HepG2 (cell line): ENCODE measurements at regions not wholly inside any gene's neighbourhood (a gene's known extent, or its start where the extent isn't known, plus 50 kb on each side); places are given as distances from the start of the nearest gene placed in this dataset.

Experiments
- ATAC-seq: fragments of 200-7000 bp; cut with Tn5 transposase; 3 replicates; pipeline ENCODE4 v1.9.1; 2020; ENCODE audit warnings: mild to moderate bottlenecking, moderate library complexity
- BruUV-seq: library from RNA; stranded (reverse); fragments of 400-500 nt; replicated peaks from 2 replicates; lab custom pipeline; 2021; lab: Mats Ljungman, UMichigan
- CTCF ChIA-PET: fragments of 300-600 bp; formaldehyde crosslinking; extraction: SDS; loops from one replicate; lab custom pipeline; 2021; ENCODE audit warnings: low total read pairs, inconsistent platforms, low intra/inter-chr PET ratio; lab: Yijun Ruan, JAX
- POLR2A ChIA-PET: fragments of 350-600 bp; sonication (Branson Sonifier 250); formaldehyde crosslinking; loops from one replicate; lab custom pipeline; 2020; ENCODE audit warnings: antibody characterized with exemption, inconsistent platforms; lab: Yijun Ruan, JAX
- DNase-seq: peaks from one replicate; pipeline ENCODE4 v3.0.0-alpha.2; 2015; ENCODE audit warnings: low spot score
- FAIRE-seq: peaks from 3 replicates; lab custom pipeline; 2011; peaks lifted over from hg19 to GRCh38; lab: Jason Lieb, UNC
- H2AFZ ChIP-seq: one replicate; pipeline ENCODE4 v1.6.1; 2011; ENCODE audit warnings: low read length, inconsistent platforms
- H3K27ac ChIP-seq: fragments of 300-600 bp; 3 replicates; pipeline ENCODE4 v1.8.0; 2011; ENCODE audit warnings: mixed run types, mild to moderate bottlenecking, mixed read lengths, low read length, inconsistent platforms; ENCODE audit not compliant: insufficient read depth; ENCODE audit errors: extremely low read length
- H3K27me3 ChIP-seq, 2 experiments: fragments of 200-600 bp in 1 of 2; 2 replicates in 1 of 2; 3 replicates in 1 of 2; pipeline versions ENCODE4 v1.6.0 to v1.8.0; 2011; ENCODE audit warnings: low read length in 2 of 2, mild to moderate bottlenecking in 2 of 2, moderate library complexity in 2 of 2, inconsistent platforms in 1 of 2; ENCODE audit not compliant: insufficient read depth in 2 of 2, control insufficient read depth in 1 of 2
- H3K36me3 ChIP-seq, 2 experiments: fragments of 200-600 bp in 1 of 2; replicated peaks in 1 of 2; 2 replicates in 1 of 2; 3 replicates in 1 of 2; pipeline versions ENCODE4 v1.5.1 to v1.8.0; 2011; ENCODE audit warnings: low read length in 2 of 2, inconsistent platforms in 1 of 2; ENCODE audit not compliant: insufficient read depth in 2 of 2, control insufficient read depth in 1 of 2
- H3K4me1 ChIP-seq: 2 replicates; pipeline ENCODE4 v1.5.1; 2012; ENCODE audit warnings: low read length, inconsistent platforms; ENCODE audit not compliant: insufficient read depth
- H3K4me2 ChIP-seq: 2 replicates; pipeline ENCODE4 v1.6.0; 2011; ENCODE audit warnings: low read depth, low read length, inconsistent platforms
- H3K4me3 ChIP-seq, 3 experiments: fragments of 200-600 bp in 1 of 3; sonication (generic), shearing (Covaris generic) in 1 of 3; replicated peaks in 1 of 3; 2 replicates each; pipeline ENCODE4 v1.5.1; 2011 to 2016; ENCODE audit warnings: low read length in 3 of 3, inconsistent platforms in 2 of 3, low read depth in 2 of 3, mild to moderate bottlenecking in 2 of 3, control low read depth in 1 of 3, mixed read lengths in 1 of 3; ENCODE audit not compliant: insufficient read depth in 1 of 3
- H3K79me2 ChIP-seq: one replicate; pipeline ENCODE4 v1.6.1; 2011; ENCODE audit warnings: low read length, inconsistent platforms; ENCODE audit not compliant: insufficient read depth
- H3K9ac ChIP-seq: 2 replicates; pipeline ENCODE4 v1.6.0; 2011; ENCODE audit warnings: mild to moderate bottlenecking, low read depth, low read length, inconsistent platforms; ENCODE audit not compliant: insufficient read depth
- H3K9me3 ChIP-seq: 2 replicates; pipeline ENCODE4 v1.5.1; 2012; ENCODE audit warnings: mild to moderate bottlenecking, low read length
- H4K20me1 ChIP-seq: 2 replicates; pipeline ENCODE4 v1.6.0; 2011; ENCODE audit warnings: inconsistent platforms, mild to moderate bottlenecking, low read length, moderate library complexity; ENCODE audit not compliant: insufficient read depth
- DMAP1 ChIP-seq: IDR thresholded peaks from 2 replicates; pipeline ENCODE4 v1.6.1; 2016
- JUN ChIP-seq: sonication (generic); formaldehyde crosslinking; IDR thresholded peaks from 2 replicates; pipeline ENCODE4 v1.4.0; 2020; ENCODE audit warnings: mild to moderate bottlenecking, missing genetic modification reagents
- MYPOP ChIP-seq: sonication (generic); formaldehyde crosslinking; IDR thresholded peaks from 2 replicates; pipeline ENCODE4 v1.8.1; 2023; ENCODE audit warnings: mild to moderate bottlenecking, moderate library complexity, missing genetic modification reagents
- NONO ChIP-seq, 2 experiments: fragments of 450-650 bp in 1 of 2; sonication (generic) in 1 of 2; formaldehyde crosslinking in 1 of 2; IDR thresholded peaks in 1 of 2; conservative IDR thresholded peaks in 1 of 2; 2 replicates each; pipeline versions ENCODE4 v1.6.1 to v1.8.0; 2017 to 2022; ENCODE audit warnings: mild to moderate bottlenecking in 1 of 2, missing genetic modification reagents in 1 of 2, moderate library complexity in 1 of 2
- PBX2 ChIP-seq: IDR thresholded peaks from 2 replicates; pipeline ENCODE4 v1.6.1; 2016; ENCODE audit warnings: control low read depth
- SP5 ChIP-seq: IDR thresholded peaks from 2 replicates; pipeline ENCODE4 v1.6.1; 2016; ENCODE audit warnings: low read depth, borderline replicate concordance
- STAT6 ChIP-seq: sonication (generic); formaldehyde crosslinking; IDR thresholded peaks from 2 replicates; pipeline ENCODE4 v1.4.0; 2020; ENCODE audit warnings: missing genetic modification reagents, mild to moderate bottlenecking, borderline replicate concordance
- THAP8 ChIP-seq: sonication (generic); formaldehyde crosslinking; IDR thresholded peaks from 2 replicates; pipeline ENCODE4 v1.5.1; 2020; ENCODE audit warnings: missing genetic modification reagents, mild to moderate bottlenecking, borderline replicate concordance
- ZNF207 ChIP-seq: fragments of 450-650 bp; IDR thresholded peaks from 2 replicates; pipeline ENCODE4 v1.6.1; 2016; ENCODE audit warnings: antibody characterized with exemption, borderline replicate concordance
- ZNF558 ChIP-seq: sonication (generic); formaldehyde crosslinking; IDR thresholded peaks from 2 replicates; pipeline ENCODE4 v1.9.0; 2022; ENCODE audit warnings: mild to moderate bottlenecking, missing genetic modification reagents, borderline replicate concordance
- WGBS: methylation state at CpG from one replicate; pipeline ENCODE4 v1.1.6; 2017; ENCODE audit warnings: low lambda C conversion rate; 5-methylcytosine and 5-hydroxymethylcytosine counted together
- in situ Hi-C: cut with HindIII; loops from 2 replicates; pipeline ENCODE4 v1.10.0; 2017; ENCODE audit warnings: low pct_unique_long_range_greater_than_20kb; ENCODE audit not compliant: extremely low pct_ligation_motif_present
- intact Hi-C: fragments of 100-400 bp; cut with micrococcal nuclease; formaldehyde crosslinking; loops from one replicate; pipeline ENCODE4 v1.10.0; 2022; ENCODE audit not compliant: unreplicated experiment

- ChIA-PET POLR2A (no interaction called here), CTCF (no interaction called here)
- Histone ChIP-seq H3K9ac (no peak overlapping the region), H3K4me2 (no peak overlapping the region), H3K27me3 (peaks cover 3 to 4% of the 10 kb centered on the region in 2 experiments; a peak in 3 of 5 replicates), H3K36me3 (no peaks in the 10 kb centered on the region), H4K20me1 (no peaks in the 10 kb centered on the region), H3K9me3 (no peaks in the 10 kb centered on the region), H3K4me1 (no peaks in the 10 kb centered on the region), H3K27ac (no peak overlapping the region), H3K79me2 (no peaks in the 10 kb centered on the region), H3K4me3 (no peak overlapping the region), H2AFZ (no peak overlapping the region)
- 17% methylated on average over 2 of the region's 2 CpGs for WGBS
- DNase-seq (no peak), FAIRE-seq (no peak), ATAC-seq (no peak)
- no TSS peak for BruUV-seq
- intact Hi-C loops, result no loop called here
- TF ChIP-seq NONO (IDR thresholded peaks at IDR 0.05), result no peak
- TF ChIP-seq NONO (CRISPR knock-in tag; conservative IDR thresholded peaks at IDR 0.05), result no peak
- TF ChIP-seq JUN (CRISPR knock-in tag), result no peak
- TF ChIP-seq THAP8 (CRISPR knock-in tag), result no peak
- no peak for TF ChIP-seq SP5 (CRISPR knock-in tag)
- no peak for TF ChIP-seq STAT6 (CRISPR knock-in tag)
- no peak for TF ChIP-seq DMAP1
- TF ChIP-seq ZNF558 (CRISPR knock-in tag), result no peak
- no peak for TF ChIP-seq MYPOP
- TF ChIP-seq ZNF207, result no peak
- TF ChIP-seq PBX2 (CRISPR knock-in tag), result no peak
- in situ Hi-C loops, result no loop called here
Observed at GRCh38 chr9:113800276-113800675, 75.8 kb upstream of the ZNF618 start.
